HuH-7 (cell line): ENCODE measurements at regions not wholly inside any gene's neighbourhood (a gene's known extent, or its start where the extent isn't known, plus 50 kb on each side); places are given as distances from the start of the nearest gene placed in this dataset.
"Not testable (repeated sequence)": the region's sequence is repeated elsewhere in the genome, so short reads cannot be mapped to it uniquely, and the experiment has no call there.

ENCODE experiments used
- DNase-seq: peaks from one replicate; pipeline ENCODE4 v3.0.0; 2011; ENCODE audit warnings: low spot score

DNA sequence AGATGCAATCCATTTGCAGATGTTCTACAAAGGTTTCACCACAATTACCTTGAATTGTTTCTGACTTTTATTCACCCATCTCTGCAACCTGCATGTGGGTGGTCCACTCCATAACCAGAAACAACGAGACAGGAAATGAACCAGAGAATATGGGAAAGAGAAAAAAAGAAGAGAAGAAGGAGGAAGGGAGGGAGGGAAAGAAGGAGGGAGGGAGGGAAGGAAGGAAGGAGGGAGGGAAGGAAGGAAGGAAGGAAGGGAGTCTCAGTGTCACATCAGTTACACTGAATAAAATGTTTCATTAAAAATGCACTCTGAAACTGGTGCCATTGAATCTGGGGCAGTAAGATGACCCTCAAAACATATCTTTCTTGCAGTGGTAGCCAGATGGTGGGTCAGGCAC lies 301.3 kb upstream of the MGMT start:
- DNase-seq, result no peak

GRCh38 chr10:129168660-129169059 lies 298.4 kb upstream of the MGMT start:
- DNase-seq, result no peak

DNA sequence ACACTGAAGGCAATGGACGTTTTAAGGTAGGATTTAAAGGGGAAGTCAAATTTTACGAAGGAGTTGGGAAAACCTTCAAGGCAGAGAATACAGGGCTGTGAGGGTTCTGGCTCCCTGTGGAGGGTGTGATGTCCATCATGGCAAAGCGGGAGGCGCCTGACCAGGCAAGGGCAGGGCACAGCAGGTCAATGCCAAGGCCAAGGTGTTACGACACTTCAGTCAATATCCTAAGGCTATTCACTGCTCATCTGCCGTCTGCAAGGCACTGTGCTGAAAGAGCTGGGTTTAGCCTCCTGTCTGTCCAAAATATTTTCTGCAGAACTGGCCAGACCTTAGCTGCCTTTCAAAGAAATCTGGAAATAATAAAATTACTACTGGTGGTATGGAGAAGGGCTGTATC lies 297.9 kb upstream of the MGMT start:
- DNase-seq, result no peak

- no peak for DNase-seq
Measured at GRCh38 chr10:129170812-129171211, 296.2 kb upstream of the MGMT start.

- DNase-seq, result no peak
Measured at GRCh38 chr10:129171812-129172211, 295.2 kb upstream of the MGMT start.

DNA sequence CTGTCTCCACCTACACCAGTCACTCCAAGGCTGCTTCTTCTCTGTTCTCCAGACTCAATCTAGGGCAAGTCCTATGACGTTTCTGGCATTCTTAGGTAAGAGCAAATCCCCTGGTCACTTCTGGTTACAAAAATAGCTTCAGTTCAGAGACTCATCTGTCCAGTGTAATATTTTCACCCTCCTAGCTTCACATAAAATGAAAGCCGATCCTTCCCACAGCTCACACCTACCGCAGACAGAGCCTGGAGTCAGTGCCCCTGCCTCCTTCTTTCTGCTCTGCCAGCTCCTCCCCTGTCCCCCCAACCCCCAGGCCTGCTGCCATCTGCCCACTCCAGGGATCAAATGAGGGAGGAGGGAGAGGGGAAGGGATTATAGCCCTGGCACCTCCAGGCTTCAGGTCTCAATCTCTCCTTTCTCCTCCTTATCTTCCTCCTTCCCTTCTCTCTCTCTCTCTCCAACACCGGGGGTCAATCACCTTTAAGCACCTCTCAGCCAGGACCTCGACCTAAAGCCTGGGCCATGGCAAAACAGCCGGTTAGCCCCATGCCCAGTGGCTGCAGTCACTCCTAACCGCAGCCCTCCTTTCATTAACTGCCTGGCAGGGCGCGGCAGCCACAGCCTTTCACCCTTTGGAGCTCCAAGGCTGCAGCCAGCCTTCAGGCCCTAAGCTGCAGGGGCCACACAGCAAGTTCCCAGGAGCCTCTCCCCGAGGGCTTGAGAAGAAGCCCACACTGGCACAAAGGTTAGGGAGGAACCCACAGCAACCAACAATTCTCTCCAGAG lies 292.6 kb upstream of the MGMT start:
- DNase-seq, result no peak

DNA sequence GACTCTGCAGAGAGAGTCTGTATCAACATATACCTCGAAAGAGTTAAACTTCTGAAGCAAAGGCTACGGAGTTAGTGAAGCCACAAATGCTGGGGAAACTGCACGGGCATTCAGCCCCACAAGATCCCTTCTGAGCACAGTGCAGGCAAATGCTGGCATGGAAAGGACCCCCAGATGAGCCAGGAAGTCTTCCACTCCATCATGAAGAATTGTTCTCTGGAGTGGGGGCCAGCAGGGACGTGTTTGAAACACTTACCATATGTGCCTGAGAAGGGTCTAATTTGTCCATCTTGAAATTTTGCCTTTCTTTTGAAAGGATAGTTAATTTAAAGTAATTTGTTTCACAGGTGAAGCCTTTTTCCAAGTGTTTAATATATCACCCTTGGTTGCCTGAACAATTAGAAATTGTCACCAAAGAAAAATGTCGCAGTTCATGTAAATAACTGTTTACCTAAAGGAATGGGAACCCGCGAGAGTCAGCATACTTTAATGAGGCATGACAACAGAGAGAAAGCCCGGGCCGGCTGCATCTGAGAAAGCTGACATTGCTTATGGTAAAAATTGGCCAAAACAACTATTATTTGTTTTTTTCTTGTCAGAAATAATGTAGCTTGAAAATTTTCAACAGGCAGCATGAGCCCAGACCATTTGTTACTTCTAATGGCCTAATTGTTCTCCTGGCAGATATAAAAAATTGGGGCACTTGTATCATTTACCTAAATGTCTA lies 287.6 kb upstream of the MGMT start:
- no peak for DNase-seq

GRCh38 chr10:129179972-129180678 lies 286.9 kb upstream of the MGMT start:
- no peak for DNase-seq

DNA sequence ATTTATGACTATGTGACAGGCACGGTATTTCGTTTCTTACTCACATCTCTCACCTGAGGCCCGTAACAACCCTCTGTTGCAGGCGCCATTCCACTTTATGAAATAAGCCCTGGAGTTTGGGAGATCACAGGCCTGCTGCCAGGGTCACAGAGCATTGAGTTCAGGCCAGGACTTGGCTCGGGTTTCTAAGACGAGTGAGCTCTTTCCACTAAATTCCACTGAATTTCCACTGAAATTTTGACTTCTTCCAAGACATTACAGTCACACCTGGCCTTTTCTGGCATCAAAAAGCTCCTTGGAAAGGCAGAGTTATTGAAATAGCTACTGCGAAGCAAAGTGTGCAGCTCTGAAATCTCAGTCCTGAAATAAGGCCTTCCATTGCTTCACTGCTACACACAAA lies 282.8 kb upstream of the MGMT start:
- DNase-seq, result no peak

GRCh38 chr10:129187331-129187730 lies 279.7 kb upstream of the MGMT start:
- DNase-seq, result no peak

DNA sequence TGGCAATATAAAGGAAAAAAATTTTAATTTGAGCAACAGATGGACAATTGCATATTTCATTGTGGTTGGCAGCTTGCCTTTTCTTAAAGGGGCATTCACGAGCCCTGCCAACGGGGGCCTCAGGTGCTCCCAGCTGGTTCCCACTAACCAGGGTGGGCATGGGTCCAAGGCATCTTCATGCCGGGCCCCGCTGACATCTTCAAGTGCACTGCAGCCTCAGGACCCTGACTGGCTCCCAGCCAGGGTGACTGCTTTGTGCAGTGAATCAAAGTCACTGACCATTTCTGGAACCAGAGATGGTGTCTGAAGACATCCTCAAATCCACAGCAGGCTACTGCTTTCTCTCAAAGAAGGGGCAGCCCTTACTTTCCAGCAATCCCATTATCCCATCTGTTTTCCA lies 275.2 kb upstream of the MGMT start:
- no peak for DNase-seq

GRCh38 chr10:129192344-129193128 lies 274.5 kb upstream of the MGMT start:
- DNase-seq, result no peak

GRCh38 chr10:129193148-129193547 lies 273.9 kb upstream of the MGMT start:
- no peak for DNase-seq

- DNase-seq, result no peak
Measured at GRCh38 chr10:129194181-129194870, 272.7 kb upstream of the MGMT start.

- no peak for DNase-seq
Measured at GRCh38 chr10:129199826-129200225, 267.2 kb upstream of the MGMT start.

DNA sequence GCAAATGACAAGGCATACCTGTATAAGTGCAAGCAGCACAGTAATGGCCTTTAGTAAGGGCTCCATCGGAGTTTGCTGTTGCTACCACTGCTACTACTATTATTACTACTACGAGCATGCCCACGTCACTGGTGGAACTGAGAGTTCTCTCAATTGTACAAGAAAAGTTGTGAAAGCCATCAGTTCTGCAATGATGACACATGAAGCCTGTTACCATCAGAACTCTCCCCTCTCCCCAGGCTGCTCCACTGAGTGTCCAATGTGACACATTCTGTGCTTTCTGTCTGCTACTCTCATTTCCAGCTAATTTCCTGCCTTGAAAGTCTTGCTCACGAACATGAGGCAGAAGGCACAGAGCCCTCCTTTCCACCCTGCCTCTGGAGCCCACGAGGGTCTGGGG lies 263.2 kb upstream of the MGMT start:
- no peak for DNase-seq

DNA sequence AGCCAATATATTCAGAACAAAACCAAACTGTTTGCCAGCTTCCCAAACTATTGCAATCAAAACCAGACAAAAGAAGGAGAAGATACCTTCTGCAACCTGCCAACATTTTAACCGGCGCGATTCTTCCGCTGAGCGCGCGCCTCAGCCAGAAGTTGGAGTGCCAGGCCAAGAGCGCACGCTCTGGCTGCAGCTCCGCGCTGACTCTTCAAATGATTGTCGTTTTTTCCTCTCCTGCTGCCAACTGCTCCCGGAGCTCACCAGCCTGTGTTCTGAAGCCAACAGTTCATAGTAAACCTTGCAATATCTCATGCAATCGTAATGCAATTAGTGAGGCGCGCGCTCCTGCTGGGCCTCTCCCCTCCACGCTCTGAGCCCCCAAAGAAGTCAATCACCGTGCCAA lies 259.7 kb upstream of the MGMT start:
- no peak for DNase-seq

DNA sequence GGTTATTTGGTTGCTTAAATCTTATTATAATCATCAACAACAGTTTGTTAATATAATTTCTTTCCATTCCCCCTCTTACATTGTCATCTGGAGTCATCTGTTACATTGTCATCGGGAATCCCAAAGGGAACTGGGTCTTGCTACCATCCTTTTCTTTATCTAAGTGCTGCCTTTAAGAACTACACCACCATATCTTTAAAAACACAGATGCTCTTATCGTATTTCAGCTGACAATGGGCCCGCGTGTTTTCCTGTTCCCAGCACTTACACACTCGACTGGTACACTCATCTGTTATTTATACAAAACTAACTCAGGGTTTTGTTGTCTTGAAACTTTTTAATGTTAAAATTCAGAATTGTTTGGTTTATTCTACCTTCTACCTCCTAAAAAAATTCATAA lies 256.2 kb upstream of the MGMT start:
- DNase-seq, result no peak

GRCh38 chr10:129213256-129213655 lies 253.8 kb upstream of the MGMT start:
- DNase-seq, result no peak

- not testable (repeated sequence) for DNase-seq
Measured at GRCh38 chr10:129213996-129214395, 253.0 kb upstream of the MGMT start.

- no peak for DNase-seq
Measured at GRCh38 chr10:129219364-129219763, 247.7 kb upstream of the MGMT start.

- DNase-seq, result no peak
Measured at GRCh38 chr10:129222436-129222835, 244.6 kb upstream of the MGMT start.
